GM19023 (cell line): ENCODE measurements at regions not wholly inside any gene's neighbourhood (a gene's known extent, or its start where the extent isn't known, plus 50 kb on each side); places are given as distances from the start of the nearest gene placed in this dataset.
A peak's percentile ranks its signal among the peaks of the same experiment; 100 is the strongest.

ENCODE experiments used
- ATAC-seq: cut with Tn5 transposase; IDR thresholded peaks from one replicate; pipeline ENCODE4 v1.9.1; 2021; ENCODE audit warnings: mild to moderate bottlenecking, moderate library complexity; ENCODE audit not compliant: unreplicated experiment

GRCh38 chr2:23280401-23280800 is 104.6 kb upstream of the KLHL29 start:
- ATAC-seq, result no peak

- ATAC-seq, result no peak
These were observed 101.3 kb upstream of the KLHL29 start for GRCh38 chr2:23283653-23284052.

- ATAC-seq, result no peak
These were observed 99.7 kb upstream of the KLHL29 start for GRCh38 chr2:23285091-23285800.

GRCh38 chr2:23286031-23286757 is 98.8 kb upstream of the KLHL29 start:
- no peak for ATAC-seq

GRCh38 chr2:23286758-23287704 is 97.9 kb upstream of the KLHL29 start:
- ATAC-seq, result no peak

- no peak for ATAC-seq
These were observed 95.3 kb upstream of the KLHL29 start for GRCh38 chr2:23289671-23290070.

- no peak for ATAC-seq
These were observed 93.7 kb upstream of the KLHL29 start for GRCh38 chr2:23291239-23291638.

GRCh38 chr2:23292024-23292423 is 93.0 kb upstream of the KLHL29 start:
- no peak for ATAC-seq

- no peak for ATAC-seq
These were observed 91.9 kb upstream of the KLHL29 start for GRCh38 chr2:23293063-23293462.

- no peak for ATAC-seq
These were observed 91.2 kb upstream of the KLHL29 start for GRCh38 chr2:23293731-23294130.

GRCh38 chr2:23294238-23294637 is 90.7 kb upstream of the KLHL29 start:
- ATAC-seq, result no peak

- no peak for ATAC-seq
These were observed 88.3 kb upstream of the KLHL29 start for GRCh38 chr2:23296691-23297090.

- no peak for ATAC-seq
These were observed 87.9 kb upstream of the KLHL29 start for GRCh38 chr2:23297112-23297511.

GRCh38 chr2:23298551-23298950 is 86.4 kb upstream of the KLHL29 start:
- no peak for ATAC-seq

GRCh38 chr2:23299476-23300195 is 85.3 kb upstream of the KLHL29 start:
- no peak for ATAC-seq

- ATAC-seq, result no peak
These were observed 83.8 kb upstream of the KLHL29 start for GRCh38 chr2:23301136-23301535.

- no peak for ATAC-seq
These were observed 82.4 kb upstream of the KLHL29 start for GRCh38 chr2:23302591-23302990.

- ATAC-seq, result no peak
These were observed 78.6 kb upstream of the KLHL29 start for GRCh38 chr2:23306401-23306800.

- ATAC-seq, result no peak
These were observed 73.8 kb upstream of the KLHL29 start for GRCh38 chr2:23311186-23311585.

GRCh38 chr2:23312996-23313606 is 71.9 kb upstream of the KLHL29 start:
- peak; percentile 84 for ATAC-seq
